ENCODE measurements at regions not wholly inside any gene's neighbourhood (a gene's known extent, or its start where the extent isn't known, plus 50 kb on each side); places are given as distances from the start of the nearest gene placed in this dataset.

GRCh38 chr11:130617001-130617400, 168.6 kb downstream of the ADAMTS15 start:
- DNase-seq, result no peak

- DNase-seq, result no peak
Observed at GRCh38 chr11:130620548-130620947, 172.1 kb downstream of the ADAMTS15 start.

- no peak for DNase-seq
Observed at GRCh38 chr11:130622141-130622542, 173.7 kb downstream of the ADAMTS15 start.

- no peak for DNase-seq
Observed at GRCh38 chr11:130623670-130624668, 175.5 kb downstream of the ADAMTS15 start.

GRCh38 chr11:130624971-130625544, 176.6 kb downstream of the ADAMTS15 start:
- no peak for DNase-seq

GRCh38 chr11:130625578-130626306, 177.3 kb downstream of the ADAMTS15 start:
- no peak for DNase-seq

- no peak for DNase-seq
Observed at GRCh38 chr11:130629039-130629438, 180.6 kb downstream of the ADAMTS15 start.

GRCh38 chr11:130631119-130631518, 182.7 kb downstream of the ADAMTS15 start:
- no peak for DNase-seq

GRCh38 chr11:130633466-130633865, 185.0 kb downstream of the ADAMTS15 start:
- no peak for DNase-seq

GRCh38 chr11:130634186-130634585, 185.7 kb downstream of the ADAMTS15 start:
- DNase-seq, result no peak

GRCh38 chr11:130634961-130635473, 186.6 kb downstream of the ADAMTS15 start:
- no peak for DNase-seq

GRCh38 chr11:130635937-130636630, 187.6 kb downstream of the ADAMTS15 start:
- DNase-seq, result no peak

- no peak for DNase-seq
Observed at GRCh38 chr11:130636722-130637464, 188.4 kb downstream of the ADAMTS15 start.

- DNase-seq, result no peak
Observed at GRCh38 chr11:130637566-130637965, 189.1 kb downstream of the ADAMTS15 start.

GRCh38 chr11:130638033-130638432, 189.6 kb downstream of the ADAMTS15 start:
- no peak for DNase-seq

- no peak for DNase-seq
Observed at GRCh38 chr11:130638624-130639023, 190.2 kb downstream of the ADAMTS15 start.

GRCh38 chr11:130639369-130639768, 190.9 kb downstream of the ADAMTS15 start:
- no peak for DNase-seq

- no peak for DNase-seq
Observed at GRCh38 chr11:130640526-130640925, 192.1 kb downstream of the ADAMTS15 start.

- DNase-seq, result no peak
Observed at GRCh38 chr11:130641876-130642275, 193.4 kb downstream of the ADAMTS15 start.

GRCh38 chr11:130642994-130643393, 194.5 kb downstream of the ADAMTS15 start:
- DNase-seq, result no peak

GRCh38 chr11:130644187-130644586, 195.7 kb downstream of the ADAMTS15 start:
- DNase-seq, result no peak
